ENCODE measurements at regions not wholly inside any gene's neighbourhood (a gene's known extent, or its start where the extent isn't known, plus 50 kb on each side); places are given as distances from the start of the nearest gene placed in this dataset.

GRCh38 chr9:102164247-102164646, 425.8 kb upstream of the GRIN3A start:
- TF ChIP-seq CTCF (conservative IDR thresholded peaks at IDR 0.05) = no peak
- TF ChIP-seq ZFX (IDR thresholded peaks at IDR 0.05) = no peak

Measured in C4-2B (cell line).